Tibial artery (tissue), 4 donors: ENCODE measurements at regions not wholly inside any gene's neighbourhood (a gene's known extent, or its start where the extent isn't known, plus 50 kb on each side); places are given as distances from the start of the nearest gene placed in this dataset.

Experiments used
- DNase-seq, 2 donors: peaks; one replicate each; pipeline ENCODE4 v3.0.0-alpha.2; 2019
- H3K27ac ChIP-seq, 2 donors: fragments of 200-600 bp; sonication (generic) in 1 of 2; 1 replicate in 1 of 2; 2 replicates in 1 of 2; pipeline ENCODE4 v1.5.1; 2018 to 2019; ENCODE audit warnings: mild to moderate bottlenecking in 1 of 2
- H3K27me3 ChIP-seq, 2 donors: fragments of 200-600 bp; sonication (generic) in 1 of 2; one replicate each; pipeline versions ENCODE4 v1.5.1 to v1.6.0; 2016 to 2019
- H3K36me3 ChIP-seq, 3 donors: fragments of 200-600 bp; sonication (generic) in 2 of 3; one replicate each; pipeline ENCODE4 v1.5.1; 2016 to 2019; ENCODE audit warnings: mild to moderate bottlenecking in 2 of 3
- H3K4me1 ChIP-seq, 4 donors: fragments of 200-600 bp; sonication (generic) in 2 of 4; 1 replicate in 3 of 4; 2 replicates in 1 of 4; pipeline ENCODE4 v1.5.1; 2016 to 2019
- H3K4me3 ChIP-seq, 2 donors: fragments of 200-600 bp; sonication (generic) in 1 of 2; 1 replicate in 1 of 2; 2 replicates in 1 of 2; pipeline ENCODE4 v1.5.1; 2018 to 2019; ENCODE audit warnings: mild to moderate bottlenecking in 2 of 2
- H3K9me3 ChIP-seq, 3 donors: fragments of 200-600 bp; sonication (generic) in 1 of 3; one replicate each; pipeline ENCODE4 v1.5.1; 2016 to 2019
- intact Hi-C: fragments of 100-400 bp; cut with DNase I; formaldehyde crosslinking; loops from one replicate; pipeline ENCODE4 v1.15.0; 2023; ENCODE audit warnings: low total_unique reads
- TF ChIP-seq, protein P1 (sequence below), 2 experiments: fragments of 200-600 bp in 1 of 2; fragments of 450-650 bp in 1 of 2; IDR thresholded peaks; one replicate each; pipeline ENCODE4 v1.5.1; 2017 to 2019; ENCODE audit warnings: antibody characterized with exemption in 2 of 2, mild to moderate bottlenecking in 1 of 2, moderate library complexity in 1 of 2

DNA sequence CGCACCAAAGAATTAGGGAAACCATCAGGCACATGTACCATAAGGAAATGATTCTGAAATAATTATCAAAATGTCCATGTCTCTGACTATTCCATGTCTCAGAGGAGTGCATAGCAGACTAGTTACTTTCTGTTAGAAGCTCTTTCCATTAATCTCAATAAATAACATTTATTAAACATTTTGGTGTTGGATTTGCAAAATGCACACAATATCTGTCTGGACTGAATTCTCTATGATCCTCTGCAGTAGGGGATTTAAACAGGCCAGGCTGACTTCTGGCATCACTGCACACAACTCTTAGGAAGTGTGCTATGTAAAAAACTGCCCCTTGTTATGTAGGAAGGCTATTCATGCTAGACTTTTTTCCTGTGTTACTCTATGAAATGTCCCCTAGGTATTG, 283.3 kb upstream of the CDH5 start:
- TF ChIP-seq, protein P1, sequence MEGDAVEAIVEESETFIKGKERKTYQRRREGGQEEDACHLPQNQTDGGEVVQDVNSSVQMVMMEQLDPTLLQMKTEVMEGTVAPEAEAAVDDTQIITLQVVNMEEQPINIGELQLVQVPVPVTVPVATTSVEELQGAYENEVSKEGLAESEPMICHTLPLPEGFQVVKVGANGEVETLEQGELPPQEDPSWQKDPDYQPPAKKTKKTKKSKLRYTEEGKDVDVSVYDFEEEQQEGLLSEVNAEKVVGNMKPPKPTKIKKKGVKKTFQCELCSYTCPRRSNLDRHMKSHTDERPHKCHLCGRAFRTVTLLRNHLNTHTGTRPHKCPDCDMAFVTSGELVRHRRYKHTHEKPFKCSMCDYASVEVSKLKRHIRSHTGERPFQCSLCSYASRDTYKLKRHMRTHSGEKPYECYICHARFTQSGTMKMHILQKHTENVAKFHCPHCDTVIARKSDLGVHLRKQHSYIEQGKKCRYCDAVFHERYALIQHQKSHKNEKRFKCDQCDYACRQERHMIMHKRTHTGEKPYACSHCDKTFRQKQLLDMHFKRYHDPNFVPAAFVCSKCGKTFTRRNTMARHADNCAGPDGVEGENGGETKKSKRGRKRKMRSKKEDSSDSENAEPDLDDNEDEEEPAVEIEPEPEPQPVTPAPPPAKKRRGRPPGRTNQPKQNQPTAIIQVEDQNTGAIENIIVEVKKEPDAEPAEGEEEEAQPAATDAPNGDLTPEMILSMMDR (IDR thresholded peaks at IDR 0.05) = no peak
- Histone ChIP-seq H3K27ac (no peak overlapping the region), H3K27me3 (no peaks in the 10 kb centered on the region), H3K36me3 (no peaks in the 10 kb centered on the region), H3K9me3 (no peaks in the 10 kb centered on the region), H3K4me1 (peaks cover 0 to 10% (median 3%) of the 10 kb centered on the region in 4 donors), H3K4me3 (no peak overlapping the region)
- DNase-seq = no peak
- intact Hi-C loops = no loop called here

- no peak overlapping the region for H3K4me3 ChIP-seq
- intact Hi-C loops = no loop called here
Measured at GRCh38 chr16:66082424-66082823, 284.1 kb upstream of the CDH5 start.

DNA sequence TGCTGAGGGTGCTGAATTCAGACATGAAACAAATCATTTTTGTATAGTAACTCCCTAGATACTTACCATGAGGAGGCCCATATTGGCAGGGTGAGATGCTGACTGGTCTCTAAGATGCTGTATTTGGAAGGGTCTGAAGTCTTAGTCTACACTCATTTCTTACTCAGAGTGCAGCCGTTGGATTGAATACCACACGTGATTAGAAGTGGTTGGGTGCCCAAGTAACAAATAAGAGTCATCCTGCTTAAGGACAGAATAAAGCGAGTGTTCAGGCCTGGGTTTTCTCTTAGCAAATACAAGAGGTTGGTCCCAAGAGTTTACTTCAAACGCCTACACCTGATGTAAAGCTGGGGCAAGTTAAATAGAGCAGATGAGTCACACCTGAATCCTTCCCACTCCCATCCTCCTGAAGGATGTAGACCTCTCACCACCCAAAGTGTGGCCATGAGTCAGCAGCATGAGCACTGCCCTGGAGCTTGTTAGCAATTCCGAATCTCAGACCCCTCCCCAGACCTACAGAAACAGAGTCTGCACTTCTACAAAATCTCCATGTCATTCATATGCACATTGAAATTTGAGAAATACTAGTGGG, 284.6 kb upstream of the CDH5 start:
- intact Hi-C loops = no loop called here
- TF ChIP-seq, protein P1 (IDR thresholded peaks at IDR 0.05) = no peak
- H3K4me1 ChIP-seq = peaks cover 0 to 10% (median 3%) of the 10 kb centered on the region in 4 donors
- DNase-seq = no peak
- H3K27ac ChIP-seq = no peak overlapping the region
- H3K4me3 ChIP-seq = no peak overlapping the region
- no peaks in the 10 kb centered on the region for H3K9me3 ChIP-seq
- H3K36me3 ChIP-seq = no peaks in the 10 kb centered on the region
- H3K27me3 ChIP-seq = no peaks in the 10 kb centered on the region

More at GRCh38 chr16:66082424-66082823, 284.1 kb upstream of the CDH5 start:
- DNase-seq = no peak
- Histone ChIP-seq H3K9me3 (no peaks in the 10 kb centered on the region), H3K4me1 (peaks cover 0 to 10% (median 3%) of the 10 kb centered on the region in 4 donors), H3K27me3 (no peaks in the 10 kb centered on the region), H3K27ac (no peak overlapping the region), H3K36me3 (no peaks in the 10 kb centered on the region)
- TF ChIP-seq, protein P1 (IDR thresholded peaks at IDR 0.05) = no peak

GRCh38 chr16:66079671-66080334, 286.7 kb upstream of the CDH5 start:
- Histone ChIP-seq H3K27ac (no peak overlapping the region), H3K4me1 (peaks cover 0 to 10% (median 3%) of the 10 kb centered on the region in 4 donors), H3K36me3 (no peaks in the 10 kb centered on the region), H3K27me3 (no peaks in the 10 kb centered on the region), H3K4me3 (no peak overlapping the region), H3K9me3 (no peaks in the 10 kb centered on the region)
- intact Hi-C loops = loop anchor here (5.0 kb wide), 1 partner anchor 1077 kb away; the partner anchor contains the start of genes FBXL8 and TRADD
- TF ChIP-seq, protein P1 (IDR thresholded peaks at IDR 0.05) = no peak
- DNase-seq = no peak

DNA sequence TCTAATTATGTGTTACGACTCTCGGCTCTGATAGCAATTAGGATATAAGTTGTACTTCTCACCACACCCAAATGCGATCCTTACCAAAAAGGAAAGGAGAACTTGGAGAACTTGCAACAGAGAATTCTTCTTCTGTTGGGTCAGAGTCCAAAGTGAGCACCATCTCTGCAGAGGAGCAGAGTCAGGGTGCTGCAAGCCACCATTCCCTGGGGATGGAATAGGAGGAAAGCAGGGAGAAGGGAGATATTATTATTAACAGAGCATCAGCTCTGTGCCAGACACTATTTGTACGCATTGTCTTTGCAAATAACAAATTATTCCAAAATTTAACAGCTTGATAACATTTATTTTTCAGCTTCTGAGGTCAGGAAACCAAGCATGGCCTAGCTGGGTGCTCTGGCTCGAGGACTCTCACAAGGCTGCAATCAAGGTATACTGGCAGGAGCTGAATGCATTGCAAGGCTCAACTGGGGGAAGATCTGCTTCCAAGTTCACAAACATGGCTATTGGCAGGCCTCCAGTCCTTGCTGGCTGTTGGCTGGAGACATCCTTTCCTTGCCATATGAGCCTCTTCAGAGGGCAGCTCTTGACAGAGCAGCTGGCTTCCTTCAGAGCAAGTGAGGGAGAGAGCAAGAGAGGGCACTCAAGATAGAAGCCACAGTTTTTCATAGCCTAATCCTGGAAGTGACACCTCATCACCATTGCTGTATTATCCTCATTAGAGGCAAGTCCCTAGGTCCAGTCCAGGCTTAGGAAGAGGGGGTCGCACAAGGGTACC, 296.2 kb upstream of the CDH5 start:
- no peaks in the 10 kb centered on the region for H3K9me3 ChIP-seq
- TF ChIP-seq, protein P1 (IDR thresholded peaks at IDR 0.05) = no peak
- intact Hi-C loops = no loop called here
- DNase-seq = peak in 1 of 2 donors; percentile 41
- no peaks in the 10 kb centered on the region for H3K27me3 ChIP-seq
- H3K27ac ChIP-seq = no peak overlapping the region
- H3K4me1 ChIP-seq = peaks cover 0 to 7% (median 4%) of the 10 kb centered on the region in 4 donors
- no peak overlapping the region for H3K4me3 ChIP-seq
- H3K36me3 ChIP-seq = no peaks in the 10 kb centered on the region
